GM18868 (cell line): ENCODE measurements at regions not wholly inside any gene's neighbourhood (a gene's known extent, or its start where the extent isn't known, plus 50 kb on each side); places are given as distances from the start of the nearest gene placed in this dataset.
"Not testable (repeated sequence)": the region's sequence is repeated elsewhere in the genome, so short reads cannot be mapped to it uniquely, and the experiment has no call there.

Experiments used
- ATAC-seq: cut with Tn5 transposase; IDR thresholded peaks from one replicate; pipeline ENCODE4 v1.9.1; 2021; ENCODE audit warnings: mild to moderate bottlenecking, moderate library complexity; ENCODE audit not compliant: unreplicated experiment

GRCh38 chr3:3902161-3902560, 102.9 kb downstream of the LRRN1 start:
- no peak for ATAC-seq

- ATAC-seq = no peak
These were observed 106.9 kb downstream of the LRRN1 start for GRCh38 chr3:3906171-3906570.

GRCh38 chr3:3907023-3907422, 107.8 kb downstream of the LRRN1 start:
- no peak for ATAC-seq

GRCh38 chr3:3918763-3919162, 119.5 kb downstream of the LRRN1 start:
- ATAC-seq = no peak

GRCh38 chr3:3919316-3919715, 120.1 kb downstream of the LRRN1 start:
- ATAC-seq = no peak

- ATAC-seq = no peak
These were observed 124.4 kb downstream of the LRRN1 start for GRCh38 chr3:3923619-3924018.

GRCh38 chr3:3927198-3927597, 128.0 kb downstream of the LRRN1 start:
- ATAC-seq = no peak

- ATAC-seq = no peak
These were observed 128.7 kb downstream of the LRRN1 start for GRCh38 chr3:3927965-3928364.

- ATAC-seq = not testable (repeated sequence)
These were observed 142.1 kb downstream of the LRRN1 start for GRCh38 chr3:3941380-3941779.

- ATAC-seq = no peak
These were observed 151.8 kb downstream of the LRRN1 start for GRCh38 chr3:3951071-3951470.

GRCh38 chr3:3951501-3951900, 152.3 kb downstream of the LRRN1 start:
- no peak for ATAC-seq

GRCh38 chr3:3962867-3963266, 163.6 kb downstream of the LRRN1 start:
- ATAC-seq = not testable (repeated sequence)

GRCh38 chr3:3984053-3984452, 184.8 kb downstream of the LRRN1 start:
- no peak for ATAC-seq

- no peak for ATAC-seq
These were observed 192.4 kb downstream of the LRRN1 start for GRCh38 chr3:3991598-3991997.

- ATAC-seq = no peak
These were observed 193.2 kb downstream of the LRRN1 start for GRCh38 chr3:3992312-3992874.

GRCh38 chr3:3998140-3998922, 199.1 kb downstream of the LRRN1 start:
- peak; percentile 96 for ATAC-seq

- not testable (repeated sequence) for ATAC-seq
These were observed 200.1 kb downstream of the LRRN1 start for GRCh38 chr3:3999340-3999739.

- no peak for ATAC-seq
These were observed 202.7 kb downstream of the LRRN1 start for GRCh38 chr3:4001976-4002375.

- no peak for ATAC-seq
These were observed 207.1 kb downstream of the LRRN1 start for GRCh38 chr3:4006288-4006687.

- no peak for ATAC-seq
These were observed 209.0 kb downstream of the LRRN1 start for GRCh38 chr3:4008205-4008604.

- no peak for ATAC-seq
These were observed 211.9 kb downstream of the LRRN1 start for GRCh38 chr3:4011166-4011565.

- ATAC-seq = no peak
These were observed 216.2 kb downstream of the LRRN1 start for GRCh38 chr3:4015426-4015825.

- ATAC-seq = no peak
These were observed 220.3 kb downstream of the LRRN1 start for GRCh38 chr3:4019501-4019900.
